Calu3 (cell line): ENCODE measurements at regions not wholly inside any gene's neighbourhood (a gene's known extent, or its start where the extent isn't known, plus 50 kb on each side); places are given as distances from the start of the nearest gene placed in this dataset.

Experiments used
- BruUV-seq: library from RNA; stranded (reverse); fragments of 400-500 nt; replicated peaks from 2 replicates; lab custom pipeline; 2021; lab: Mats Ljungman, UMichigan
- CTCF ChIA-PET: fragments of 300-600 bp; sonication (Branson Sonifier 250); formaldehyde crosslinking; loops from one replicate; lab custom pipeline; 2022; ENCODE audit warnings: antibody characterized with exemption; lab: Charles Lee
- DNase-seq: peaks from one replicate; pipeline ENCODE4 v3.0.0; 2022
- H3K27ac Mint-ChIP-seq: one replicate; pipeline ENCODE4 v1.8.0; 2022; ENCODE audit warnings: mixed read lengths; ENCODE audit not compliant: unreplicated experiment
- H3K27me3 Mint-ChIP-seq: one replicate; pipeline ENCODE4 v1.8.0; 2022; ENCODE audit warnings: mixed read lengths; ENCODE audit not compliant: unreplicated experiment
- H3K36me3 Mint-ChIP-seq: one replicate; pipeline ENCODE4 v1.8.0; 2022; ENCODE audit warnings: mild to moderate bottlenecking, moderate library complexity, mixed read lengths; ENCODE audit not compliant: insufficient read depth, unreplicated experiment
- H3K4me1 Mint-ChIP-seq: one replicate; pipeline ENCODE4 v1.8.0; 2022; ENCODE audit warnings: mild to moderate bottlenecking, low read depth, mixed read lengths; ENCODE audit not compliant: unreplicated experiment
- H3K4me3 Mint-ChIP-seq: one replicate; pipeline ENCODE4 v1.8.0; 2022; ENCODE audit warnings: mild to moderate bottlenecking, low read depth, moderate library complexity, mixed read lengths; ENCODE audit not compliant: unreplicated experiment
- H3K9me3 Mint-ChIP-seq: one replicate; pipeline ENCODE4 v1.8.0; 2022; ENCODE audit warnings: low read depth, mixed read lengths; ENCODE audit not compliant: unreplicated experiment
- intact Hi-C: fragments of 100-400 bp; cut with micrococcal nuclease; formaldehyde crosslinking; loops from one replicate; pipeline ENCODE4 v1.10.0; 2022; ENCODE audit not compliant: unreplicated experiment
- TF ChIP-seq, protein P1 (sequence below): fragments of 200-600 bp; IDR thresholded peaks from one replicate; pipeline ENCODE4 v1.8.0; 2022; ENCODE audit warnings: antibody characterized with exemption; ENCODE audit not compliant: unreplicated experiment

DNA sequence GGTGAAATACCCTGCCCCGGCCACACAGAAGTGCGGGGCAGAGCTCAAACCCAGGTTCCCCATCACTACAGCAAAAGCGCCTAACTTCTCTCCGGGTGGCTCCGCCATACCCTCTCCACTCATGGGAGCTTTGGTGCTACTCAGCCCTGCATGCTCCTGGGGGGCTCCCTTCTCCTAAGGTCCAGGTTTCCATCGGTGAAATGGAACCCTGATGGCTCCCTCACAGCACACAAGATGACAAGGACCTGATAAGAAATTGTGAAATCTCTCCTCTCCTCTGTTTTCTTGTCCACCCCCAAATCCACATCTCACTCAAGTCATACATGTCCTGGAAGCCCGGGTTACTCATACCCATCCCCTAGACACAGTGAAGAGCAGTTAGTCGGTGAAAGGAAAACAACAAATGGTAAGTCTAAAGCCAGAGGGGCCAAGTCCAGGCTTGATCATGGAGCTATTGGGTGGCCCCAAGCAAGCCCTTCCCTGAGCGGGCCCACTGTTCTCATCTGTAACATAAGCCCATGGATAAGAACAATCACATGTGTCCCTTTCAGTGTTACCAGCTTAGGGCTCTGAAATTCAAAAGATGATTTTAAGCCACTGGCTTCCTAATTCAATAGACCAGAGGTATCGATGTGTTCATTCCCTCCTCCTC, 317.5 kb downstream of the BCL11B start:
- CTCF ChIA-PET: no interaction called here
- no peak overlapping the region for H3K4me3 Mint-ChIP-seq
- H3K9me3 Mint-ChIP-seq: no peaks in the 10 kb centered on the region
- H3K27me3 Mint-ChIP-seq: peaks cover 18% of the 10 kb centered on the region
- BruUV-seq: no TSS peak
- TF ChIP-seq, protein P1, sequence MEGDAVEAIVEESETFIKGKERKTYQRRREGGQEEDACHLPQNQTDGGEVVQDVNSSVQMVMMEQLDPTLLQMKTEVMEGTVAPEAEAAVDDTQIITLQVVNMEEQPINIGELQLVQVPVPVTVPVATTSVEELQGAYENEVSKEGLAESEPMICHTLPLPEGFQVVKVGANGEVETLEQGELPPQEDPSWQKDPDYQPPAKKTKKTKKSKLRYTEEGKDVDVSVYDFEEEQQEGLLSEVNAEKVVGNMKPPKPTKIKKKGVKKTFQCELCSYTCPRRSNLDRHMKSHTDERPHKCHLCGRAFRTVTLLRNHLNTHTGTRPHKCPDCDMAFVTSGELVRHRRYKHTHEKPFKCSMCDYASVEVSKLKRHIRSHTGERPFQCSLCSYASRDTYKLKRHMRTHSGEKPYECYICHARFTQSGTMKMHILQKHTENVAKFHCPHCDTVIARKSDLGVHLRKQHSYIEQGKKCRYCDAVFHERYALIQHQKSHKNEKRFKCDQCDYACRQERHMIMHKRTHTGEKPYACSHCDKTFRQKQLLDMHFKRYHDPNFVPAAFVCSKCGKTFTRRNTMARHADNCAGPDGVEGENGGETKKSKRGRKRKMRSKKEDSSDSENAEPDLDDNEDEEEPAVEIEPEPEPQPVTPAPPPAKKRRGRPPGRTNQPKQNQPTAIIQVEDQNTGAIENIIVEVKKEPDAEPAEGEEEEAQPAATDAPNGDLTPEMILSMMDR: no peak
- H3K27ac Mint-ChIP-seq: no peak overlapping the region
- intact Hi-C loops: loop anchor here (5.0 kb wide), 1 partner anchor 47 kb away; no protein-coding TSS in a partner anchor
- DNase-seq: no peak
- peaks cover 4% of the 10 kb centered on the region for H3K36me3 Mint-ChIP-seq
- H3K4me1 Mint-ChIP-seq: peaks cover 16% of the 10 kb centered on the region

DNA sequence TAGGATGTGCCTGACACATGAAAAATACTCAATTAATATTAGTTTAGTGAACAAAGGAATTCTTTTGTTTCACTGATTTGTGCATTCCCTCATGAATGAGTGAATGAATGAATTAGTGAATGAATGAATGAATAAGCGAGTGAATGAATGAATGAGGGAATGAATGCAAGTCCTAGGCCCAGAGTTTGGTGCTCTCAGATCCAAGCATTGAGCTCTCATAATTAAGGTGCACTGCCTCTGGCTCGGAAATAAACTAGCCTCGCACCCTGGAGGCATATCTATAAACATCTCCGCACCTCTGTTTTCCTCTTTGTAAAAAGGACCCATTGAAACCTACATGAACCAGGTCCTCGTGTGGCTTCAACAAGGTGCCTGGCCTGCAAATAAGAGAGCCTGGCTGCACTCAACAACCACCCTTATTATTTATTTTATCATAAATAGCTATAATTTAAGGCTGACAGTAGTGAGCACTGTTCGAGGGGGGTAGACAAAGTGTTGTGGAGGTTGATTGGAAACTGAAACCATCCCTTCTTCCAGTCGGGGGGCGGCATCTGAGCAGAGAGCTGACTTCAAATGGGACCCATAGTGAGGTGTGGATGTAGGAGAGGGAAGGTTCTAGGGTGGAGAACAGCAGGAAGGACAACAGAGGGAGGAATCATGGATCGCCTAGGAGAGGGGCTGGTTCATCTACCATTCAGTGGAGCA, 316.8 kb downstream of the BCL11B start:
- no TSS peak for BruUV-seq
- CTCF ChIA-PET: no interaction called here
- Mint-ChIP-seq H3K27ac (no peak overlapping the region), H3K36me3 (peaks cover 4% of the 10 kb centered on the region), H3K4me1 (peaks cover 16% of the 10 kb centered on the region), H3K9me3 (no peaks in the 10 kb centered on the region), H3K27me3 (peaks cover 18% of the 10 kb centered on the region), H3K4me3 (no peak overlapping the region)
- TF ChIP-seq, protein P1: no peak
- no peak for DNase-seq
- intact Hi-C loops: no loop called here

DNA sequence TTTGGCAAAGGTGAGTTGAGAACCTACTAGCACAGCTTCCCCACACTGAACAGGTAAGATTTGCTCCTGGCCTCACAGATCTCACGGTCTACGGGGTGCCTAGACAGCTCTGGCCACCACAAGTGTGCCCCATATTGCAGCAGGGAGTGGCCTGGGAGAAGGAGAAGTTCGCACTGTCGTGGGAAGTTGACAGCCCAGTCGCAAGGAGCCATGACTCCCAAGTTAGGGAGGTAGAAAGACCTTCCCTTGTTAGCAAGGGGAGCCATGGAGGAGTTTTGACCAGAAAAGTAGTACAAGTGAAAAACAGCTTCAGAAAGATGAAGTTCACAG, 316.3 kb downstream of the BCL11B start:
- CTCF ChIA-PET: no interaction called here
- intact Hi-C loops: no loop called here
- peaks cover 4% of the 10 kb centered on the region for H3K36me3 Mint-ChIP-seq
- DNase-seq: no peak
- H3K27me3 Mint-ChIP-seq: peaks cover 18% of the 10 kb centered on the region
- TF ChIP-seq, protein P1: no peak
- no peak overlapping the region for H3K27ac Mint-ChIP-seq
- no peak overlapping the region for H3K4me3 Mint-ChIP-seq
- peaks cover 16% of the 10 kb centered on the region for H3K4me1 Mint-ChIP-seq
- no TSS peak for BruUV-seq
- no peaks in the 10 kb centered on the region for H3K9me3 Mint-ChIP-seq

DNA sequence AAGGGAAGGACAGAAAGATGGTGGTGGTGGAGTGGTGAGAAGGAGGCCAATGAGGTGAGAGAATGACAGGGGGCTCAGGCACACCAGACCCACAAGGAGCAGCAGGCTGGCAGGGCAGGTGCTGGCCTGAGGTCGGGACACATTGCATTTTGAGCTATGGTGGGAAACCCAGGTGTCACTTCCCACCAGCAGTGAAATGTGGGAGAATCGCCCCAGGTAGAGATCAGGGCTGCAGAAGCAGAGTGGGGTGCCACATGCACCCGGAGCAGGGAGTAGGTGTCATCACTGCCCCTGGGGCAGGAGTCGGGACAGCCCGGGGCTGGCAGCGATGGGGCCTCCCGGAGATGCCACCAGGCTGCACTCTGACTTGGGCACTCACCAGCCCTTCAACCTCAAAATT, 315.8 kb downstream of the BCL11B start:
- CTCF ChIA-PET: no interaction called here
- DNase-seq: no peak
- TF ChIP-seq, protein P1: no peak
- no TSS peak for BruUV-seq
- intact Hi-C loops: no loop called here
- H3K27me3 Mint-ChIP-seq: peaks cover 18% of the 10 kb centered on the region
- H3K27ac Mint-ChIP-seq: no peak overlapping the region
- H3K9me3 Mint-ChIP-seq: no peaks in the 10 kb centered on the region
- H3K4me1 Mint-ChIP-seq: peaks cover 16% of the 10 kb centered on the region
- no peak overlapping the region for H3K4me3 Mint-ChIP-seq
- H3K36me3 Mint-ChIP-seq: peaks cover 4% of the 10 kb centered on the region
